Calu3 (cell line): ENCODE measurements at regions not wholly inside any gene's neighbourhood (a gene's known extent, or its start where the extent isn't known, plus 50 kb on each side); places are given as distances from the start of the nearest gene placed in this dataset.

ENCODE experiments used
- BruUV-seq: library from RNA; stranded (reverse); fragments of 400-500 nt; replicated peaks from 2 replicates; lab custom pipeline; 2021; lab: Mats Ljungman, UMichigan
- CTCF ChIA-PET: fragments of 300-600 bp; sonication (Branson Sonifier 250); formaldehyde crosslinking; loops from one replicate; lab custom pipeline; 2022; ENCODE audit warnings: antibody characterized with exemption; lab: Charles Lee
- DNase-seq: peaks from one replicate; pipeline ENCODE4 v3.0.0; 2022
- H3K27ac Mint-ChIP-seq: one replicate; pipeline ENCODE4 v1.8.0; 2022; ENCODE audit warnings: mixed read lengths; ENCODE audit not compliant: unreplicated experiment
- H3K27me3 Mint-ChIP-seq: one replicate; pipeline ENCODE4 v1.8.0; 2022; ENCODE audit warnings: mixed read lengths; ENCODE audit not compliant: unreplicated experiment
- H3K36me3 Mint-ChIP-seq: one replicate; pipeline ENCODE4 v1.8.0; 2022; ENCODE audit warnings: mild to moderate bottlenecking, moderate library complexity, mixed read lengths; ENCODE audit not compliant: insufficient read depth, unreplicated experiment
- H3K4me1 Mint-ChIP-seq: one replicate; pipeline ENCODE4 v1.8.0; 2022; ENCODE audit warnings: mild to moderate bottlenecking, low read depth, mixed read lengths; ENCODE audit not compliant: unreplicated experiment
- H3K4me3 Mint-ChIP-seq: one replicate; pipeline ENCODE4 v1.8.0; 2022; ENCODE audit warnings: mild to moderate bottlenecking, low read depth, moderate library complexity, mixed read lengths; ENCODE audit not compliant: unreplicated experiment
- H3K9me3 Mint-ChIP-seq: one replicate; pipeline ENCODE4 v1.8.0; 2022; ENCODE audit warnings: low read depth, mixed read lengths; ENCODE audit not compliant: unreplicated experiment
- CTCF ChIP-seq: fragments of 200-600 bp; IDR thresholded peaks from one replicate; pipeline ENCODE4 v1.8.0; 2022; ENCODE audit warnings: antibody characterized with exemption; ENCODE audit not compliant: unreplicated experiment
- intact Hi-C: fragments of 100-400 bp; cut with micrococcal nuclease; formaldehyde crosslinking; loops from one replicate; pipeline ENCODE4 v1.10.0; 2022; ENCODE audit not compliant: unreplicated experiment

GRCh38 chr2:228242591-228242990 is 61.1 kb upstream of the SPHKAP start:
- H3K9me3 Mint-ChIP-seq, result no peaks in the 10 kb centered on the region
- H3K27ac Mint-ChIP-seq, result no peak overlapping the region
- H3K36me3 Mint-ChIP-seq, result no peaks in the 10 kb centered on the region
- H3K4me3 Mint-ChIP-seq, result no peak overlapping the region
- TF ChIP-seq CTCF, result no peak
- H3K4me1 Mint-ChIP-seq, result no peaks in the 10 kb centered on the region
- CTCF ChIA-PET, result no interaction called here
- no TSS peak for BruUV-seq
- no peaks in the 10 kb centered on the region for H3K27me3 Mint-ChIP-seq
- intact Hi-C loops, result no loop called here
- no peak for DNase-seq

- no peak overlapping the region for H3K27ac Mint-ChIP-seq
- no peaks in the 10 kb centered on the region for H3K36me3 Mint-ChIP-seq
- BruUV-seq, result no TSS peak
- intact Hi-C loops, result no loop called here
- no peaks in the 10 kb centered on the region for H3K4me1 Mint-ChIP-seq
- TF ChIP-seq CTCF, result no peak
- H3K4me3 Mint-ChIP-seq, result no peak overlapping the region
- CTCF ChIA-PET, result no interaction called here
- DNase-seq, result no peak
- H3K9me3 Mint-ChIP-seq, result no peaks in the 10 kb centered on the region
- no peaks in the 10 kb centered on the region for H3K27me3 Mint-ChIP-seq
Observed at GRCh38 chr2:228239907-228240561, 58.5 kb upstream of the SPHKAP start.

- Mint-ChIP-seq H3K36me3 (no peaks in the 10 kb centered on the region), H3K4me3 (no peak overlapping the region), H3K27ac (no peak overlapping the region), H3K9me3 (no peaks in the 10 kb centered on the region), H3K27me3 (no peaks in the 10 kb centered on the region), H3K4me1 (no peaks in the 10 kb centered on the region)
- CTCF ChIA-PET, result no interaction called here
- DNase-seq, result no peak
- intact Hi-C loops, result no loop called here
- no peak for TF ChIP-seq CTCF
- no TSS peak for BruUV-seq
Observed at GRCh38 chr2:228239207-228239906, 57.9 kb upstream of the SPHKAP start.
